Adrenal gland (tissue), 9 donors: ENCODE measurements at regions not wholly inside any gene's neighbourhood (a gene's known extent, or its start where the extent isn't known, plus 50 kb on each side); places are given as distances from the start of the nearest gene placed in this dataset.

Source experiments
- DNase-seq, 7 donors: peaks; one replicate each; pipeline ENCODE4 v3.0.0-alpha.2; 2019 to 2020
- H3K27ac ChIP-seq, 5 donors: fragments of 200-600 bp; sonication (generic) in 4 of 5; 1 replicate in 3 of 5; 2 replicates in 2 of 5; pipeline versions ENCODE4 v1.5.1 to v1.8.0; 2016 to 2020; ENCODE audit warnings: mild to moderate bottlenecking in 1 of 5
- H3K27me3 ChIP-seq: fragments of 200-600 bp; 2 replicates; pipeline ENCODE4 v1.8.0; 2021
- H3K36me3 ChIP-seq, 2 donors: fragments of 200-600 bp; replicated peaks in 1 of 2; 1 replicate in 1 of 2; 2 replicates in 1 of 2; pipeline versions ENCODE4 v1.5.1 to v1.8.0; 2018 to 2022
- H3K4me1 ChIP-seq, 2 donors: fragments of 200-600 bp; replicated peaks in 1 of 2; 1 replicate in 1 of 2; 2 replicates in 1 of 2; pipeline versions ENCODE4 v1.5.1 to v1.8.0; 2018 to 2021
- H3K4me3 ChIP-seq, 4 donors: fragments of 200-600 bp; sonication (generic) in 3 of 4; one replicate each; pipeline ENCODE4 v1.5.1; 2016 to 2018
- H3K9me3 ChIP-seq, 3 donors: fragments of 200-600 bp; sonication (generic) in 1 of 3; replicated peaks in 1 of 3; 1 replicate in 2 of 3; 2 replicates in 1 of 3; pipeline versions ENCODE4 v1.5.1 to v1.8.0; 2016 to 2021
- CTCF ChIP-seq, 6 experiments: fragments of 450-650 bp in 4 of 6; fragments of 200-600 bp in 2 of 6; sonication (generic) in 1 of 6; IDR thresholded peaks; 1 replicate in 5 of 6; 2 replicates in 1 of 6; pipeline versions ENCODE4 v1.5.1 to v1.8.0; 2016 to 2021; ENCODE audit warnings: antibody characterized with exemption in 6 of 6, mild to moderate bottlenecking in 2 of 6, moderate library complexity in 1 of 6
- POLR2A ChIP-seq, 2 donors: fragments of 450-650 bp; IDR thresholded peaks; one replicate each; pipeline ENCODE4 v1.6.1; 2017; ENCODE audit warnings: antibody characterized with exemption in 2 of 2, mild to moderate bottlenecking in 2 of 2, moderate library complexity in 1 of 2
- WGBS, 4 donors: extraction: QIAGEN DNeasy Blood & Tissue Kit in 2 of 4; methylation state at CpG; one replicate each; pipeline versions ENCODE4 v1.1.5 to v1.1.7; 2013 to 2017; 5-methylcytosine and 5-hydroxymethylcytosine counted together
- intact Hi-C, 2 donors: fragments of 100-400 bp; cut with DNase I; formaldehyde crosslinking; loops; one replicate each; pipeline versions ENCODE4 v1.14.1 to v1.15.0; 2022 to 2023
- donor health status: healthy with polysubstance abuse.
- donor health status: Bipolar disorder and iron deficiency.
- donor health status: DM: yes; HTN: yes; CAD: no.
- donor health status: DM: no; HTN: no; CAD: no.
- donor health status: DM: no; HTN: no; CAD: no.

- H3K4me1 ChIP-seq, result no peaks in the 10 kb centered on the region
- intact Hi-C loops, result no loop called here
- no peak for DNase-seq
- no peak overlapping the region for H3K27ac ChIP-seq
- no peaks in the 10 kb centered on the region for H3K9me3 ChIP-seq
- no peaks in the 10 kb centered on the region for H3K27me3 ChIP-seq
- no peak overlapping the region for H3K4me3 ChIP-seq
- no peak for TF ChIP-seq CTCF (IDR thresholded peaks at IDR 0.05)
- TF ChIP-seq POLR2A (IDR thresholded peaks at IDR 0.05), result no peak
- no peaks in the 10 kb centered on the region for H3K36me3 ChIP-seq
- 41 to 58% (median 52%) methylated on average over 2 of the region's 2 CpGs for WGBS, 4 donors
Observed at GRCh38 chr15:26455828-26456227, 317.0 kb downstream of the GABRB3 start.

GRCh38 chr15:26453914-26454313 lies 319.0 kb downstream of the GABRB3 start:
- no peaks in the 10 kb centered on the region for H3K4me1 ChIP-seq
- intact Hi-C loops, result no loop called here
- 35 to 54% (median 46%) methylated on average over 1 to 2 of the region's 2 CpGs for WGBS, 4 donors
- no peak for DNase-seq
- H3K4me3 ChIP-seq, result no peak overlapping the region
- TF ChIP-seq POLR2A (IDR thresholded peaks at IDR 0.05), result no peak
- no peak for TF ChIP-seq CTCF (IDR thresholded peaks at IDR 0.05)
- H3K36me3 ChIP-seq, result no peaks in the 10 kb centered on the region
- no peaks in the 10 kb centered on the region for H3K27me3 ChIP-seq
- no peaks in the 10 kb centered on the region for H3K9me3 ChIP-seq
- no peak overlapping the region for H3K27ac ChIP-seq

- H3K4me3 ChIP-seq, result no peak overlapping the region
- 69 to 71% (median 70%) methylated on average over 6 of the region's 6 CpGs for WGBS, 4 donors
- intact Hi-C loops, result no loop called here
Observed at GRCh38 chr15:26451995-26452394, 320.9 kb downstream of the GABRB3 start.

GRCh38 chr15:26449291-26449690 lies 323.6 kb downstream of the GABRB3 start:
- no peak for TF ChIP-seq POLR2A (IDR thresholded peaks at IDR 0.05)
- no peak for TF ChIP-seq CTCF (IDR thresholded peaks at IDR 0.05)
- Histone ChIP-seq H3K9me3 (no peaks in the 10 kb centered on the region), H3K4me3 (no peak overlapping the region), H3K27me3 (no peaks in the 10 kb centered on the region), H3K36me3 (no peaks in the 10 kb centered on the region), H3K4me1 (no peaks in the 10 kb centered on the region), H3K27ac (no peak overlapping the region)
- intact Hi-C loops, result no loop called here
- DNase-seq, result no peak
- WGBS, 4 donors, result 62 to 68% (median 65%) methylated on average over 7 of the region's 7 CpGs

More at GRCh38 chr15:26451995-26452394, 320.9 kb downstream of the GABRB3 start:
- Histone ChIP-seq H3K36me3 (no peaks in the 10 kb centered on the region), H3K27me3 (no peaks in the 10 kb centered on the region), H3K27ac (no peak overlapping the region), H3K9me3 (no peaks in the 10 kb centered on the region), H3K4me1 (no peaks in the 10 kb centered on the region)
- TF ChIP-seq CTCF (IDR thresholded peaks at IDR 0.05) (no peak), POLR2A (IDR thresholded peaks at IDR 0.05) (no peak)
- no peak for DNase-seq
